WTC11 (cell line): ENCODE measurements at regions not wholly inside any gene's neighbourhood (a gene's known extent, or its start where the extent isn't known, plus 50 kb on each side); places are given as distances from the start of the nearest gene placed in this dataset.

Source experiments
- ATAC-seq: fragments of 200-7000 bp; cut with Tn5 transposase; 2 replicates; pipeline ENCODE4 v1.10.0; 2021; ENCODE audit warnings: mild to moderate bottlenecking, moderate library complexity
- CTCF ChIA-PET: fragments of 300-600 bp; sonication (Branson Sonifier 250); formaldehyde crosslinking; loops from one replicate; lab custom pipeline; 2021; ENCODE audit warnings: antibody characterized with exemption; lab: Charles Lee
- POLR2A ChIA-PET: fragments of 350-600 bp; sonication (Branson Sonifier 250); formaldehyde crosslinking; loops from one replicate; lab custom pipeline; 2021; ENCODE audit warnings: antibody characterized with exemption; lab: Charles Lee
- DNase-seq: peaks from one replicate; pipeline ENCODE4 v3.0.0; 2021; ENCODE audit warnings: low spot score
- H3K27ac Mint-ChIP-seq: 2 replicates; pipeline ENCODE4 v1.8.0; 2021; ENCODE audit warnings: mixed read lengths
- H3K27me3 Mint-ChIP-seq: 2 replicates; pipeline ENCODE4 v1.8.0; 2021; ENCODE audit warnings: low read depth, mild to moderate bottlenecking, moderate library complexity, mixed read lengths
- H3K36me3 Mint-ChIP-seq: 2 replicates; pipeline ENCODE4 v1.8.0; 2021; ENCODE audit warnings: mixed read lengths
- H3K4me1 Mint-ChIP-seq: 2 replicates; pipeline ENCODE4 v1.8.0; 2022; ENCODE audit warnings: mixed read lengths
- H3K4me3 Mint-ChIP-seq: 2 replicates; pipeline ENCODE4 v1.8.0; 2021; ENCODE audit warnings: mild to moderate bottlenecking, moderate library complexity, mixed read lengths
- H3K9me3 Mint-ChIP-seq: 2 replicates; pipeline ENCODE4 v1.8.0; 2021; ENCODE audit warnings: mixed read lengths
- ATF1 ChIP-seq: sonication (generic); formaldehyde crosslinking; IDR thresholded peaks from 2 replicates; pipeline ENCODE4 v1.8.1; 2023; ENCODE audit warnings: mild to moderate bottlenecking, moderate library complexity, missing genetic modification reagents
- CREM ChIP-seq: sonication (generic); formaldehyde crosslinking; IDR thresholded peaks from 2 replicates; pipeline ENCODE4 v1.8.1; 2022; ENCODE audit warnings: mild to moderate bottlenecking, missing genetic modification reagents, moderate library complexity
- FOXJ3 ChIP-seq: sonication (generic); formaldehyde crosslinking; IDR thresholded peaks from 2 replicates; pipeline ENCODE4 v1.9.0; 2021; ENCODE audit warnings: missing genetic modification reagents, mild to moderate bottlenecking, borderline replicate concordance
- FOXK1 ChIP-seq: sonication (generic); formaldehyde crosslinking; IDR thresholded peaks from 2 replicates; pipeline ENCODE4 v1.8.0; 2022; ENCODE audit warnings: mild to moderate bottlenecking, moderate library complexity, missing genetic modification reagents
- JAZF1 ChIP-seq: fragments of 250-450 bp; sonication (Bioruptor Pico); IDR thresholded peaks from 2 replicates; pipeline ENCODE4 v1.9.0; 2021; ENCODE audit warnings: moderate library complexity, mild to moderate bottlenecking, inconsistent platforms
- JUN ChIP-seq: sonication (generic); formaldehyde crosslinking; IDR thresholded peaks from 2 replicates; pipeline ENCODE4 v1.8.0; 2023; ENCODE audit warnings: mild to moderate bottlenecking, missing genetic modification reagents
- KAT7 ChIP-seq: sonication (generic); formaldehyde crosslinking; IDR thresholded peaks from 2 replicates; pipeline ENCODE4 v1.8.1; 2023; ENCODE audit warnings: missing genetic modification reagents, mild to moderate bottlenecking, borderline replicate concordance
- MXD4 ChIP-seq: fragments of 250-450 bp; sonication (Bioruptor Pico); IDR thresholded peaks from 2 replicates; pipeline ENCODE4 v1.8.0; 2021; ENCODE audit warnings: mild to moderate bottlenecking, moderate library complexity, borderline replicate concordance
- NFYB ChIP-seq: sonication (generic); formaldehyde crosslinking; conservative IDR thresholded peaks from 2 replicates; pipeline ENCODE4 v1.8.0; 2022; ENCODE audit warnings: low read depth, missing genetic modification reagents
- NR1H2 ChIP-seq: sonication (generic); formaldehyde crosslinking; IDR thresholded peaks from 2 replicates; pipeline ENCODE4 v1.9.0; 2021; ENCODE audit warnings: mild to moderate bottlenecking, moderate library complexity, missing genetic modification reagents
- OVOL2 ChIP-seq: fragments of 250-450 bp; sonication (Bioruptor Pico); IDR thresholded peaks from 2 replicates; pipeline ENCODE4 v1.9.0; 2021; ENCODE audit warnings: mild to moderate bottlenecking, borderline replicate concordance
- SMAD3 ChIP-seq: sonication (generic); formaldehyde crosslinking; IDR thresholded peaks from 2 replicates; pipeline ENCODE4 v1.8.0; 2022; ENCODE audit warnings: missing genetic modification reagents, mild to moderate bottlenecking, borderline replicate concordance
- SP1 ChIP-seq: sonication (generic); formaldehyde crosslinking; conservative IDR thresholded peaks from 2 replicates; pipeline ENCODE4 v1.8.1; 2022; ENCODE audit warnings: missing genetic modification reagents
- TEAD1 ChIP-seq: sonication (generic); formaldehyde crosslinking; IDR thresholded peaks from 2 replicates; pipeline ENCODE4 v1.8.0; 2022; ENCODE audit warnings: mild to moderate bottlenecking, missing genetic modification reagents
- TEAD4 ChIP-seq: sonication (generic); formaldehyde crosslinking; IDR thresholded peaks from 2 replicates; pipeline ENCODE4 v1.8.0; 2022; ENCODE audit warnings: mild to moderate bottlenecking, missing genetic modification reagents
- ZBTB21 ChIP-seq: sonication (generic); formaldehyde crosslinking; IDR thresholded peaks from 2 replicates; pipeline ENCODE4 v1.8.1; 2023; ENCODE audit warnings: mild to moderate bottlenecking, missing genetic modification reagents, borderline replicate concordance
- ZNF138 ChIP-seq: sonication (generic); formaldehyde crosslinking; conservative IDR thresholded peaks from 2 replicates; pipeline ENCODE4 v1.8.1; 2022; ENCODE audit warnings: mild to moderate bottlenecking, moderate library complexity, missing genetic modification reagents
- ZNF219 ChIP-seq: sonication (generic); formaldehyde crosslinking; IDR thresholded peaks from 2 replicates; pipeline ENCODE4 v1.8.0; 2023; ENCODE audit warnings: missing genetic modification reagents, mild to moderate bottlenecking, borderline replicate concordance
- ZNF396 ChIP-seq: fragments of 250-450 bp; sonication (Bioruptor Pico); IDR thresholded peaks from 2 replicates; pipeline ENCODE4 v1.8.0; 2021; ENCODE audit warnings: mild to moderate bottlenecking, moderate library complexity, borderline replicate concordance
- ZNF416 ChIP-seq: fragments of 250-450 bp; sonication (Bioruptor Pico); IDR thresholded peaks from 2 replicates; pipeline ENCODE4 v1.9.0; 2021; ENCODE audit warnings: mild to moderate bottlenecking, inconsistent platforms
- ZNF423 ChIP-seq: fragments of 250-450 bp; sonication (Bioruptor Pico); IDR thresholded peaks from 2 replicates; pipeline ENCODE4 v2.1.2; 2022; ENCODE audit warnings: mild to moderate bottlenecking, moderate library complexity
- TF ChIP-seq, protein P1 (sequence below): sonication (generic); formaldehyde crosslinking; IDR thresholded peaks from 2 replicates; pipeline ENCODE4 v1.8.0; 2022; ENCODE audit warnings: missing genetic modification reagents
- TF ChIP-seq, protein P2 (sequence below): sonication (generic); formaldehyde crosslinking; IDR thresholded peaks from 2 replicates; pipeline ENCODE4 v1.8.0; 2023; ENCODE audit warnings: missing genetic modification reagents, mild to moderate bottlenecking, borderline replicate concordance
- TF ChIP-seq, protein P3 (sequence below): sonication (generic); formaldehyde crosslinking; IDR thresholded peaks from 2 replicates; pipeline ENCODE4 v1.8.1; 2023; ENCODE audit warnings: mild to moderate bottlenecking, moderate library complexity, missing genetic modification reagents
- TF ChIP-seq, protein P4 (sequence below): sonication (generic); formaldehyde crosslinking; IDR thresholded peaks from 2 replicates; pipeline ENCODE4 v1.8.1; 2022; ENCODE audit warnings: low read depth, missing genetic modification reagents, borderline replicate concordance
- TF ChIP-seq, protein P5 (sequence below): sonication (generic); formaldehyde crosslinking; conservative IDR thresholded peaks from 2 replicates; pipeline ENCODE4 v1.8.1; 2022; ENCODE audit warnings: mild to moderate bottlenecking, missing genetic modification reagents
- TF ChIP-seq, protein P6 (sequence below): sonication (generic); formaldehyde crosslinking; IDR thresholded peaks from 2 replicates; pipeline ENCODE4 v1.8.1; 2023; ENCODE audit warnings: mild to moderate bottlenecking, missing genetic modification reagents
- TF ChIP-seq, protein P7 (sequence below): sonication (generic); formaldehyde crosslinking; IDR thresholded peaks from 2 replicates; pipeline ENCODE4 v1.8.0; 2023; ENCODE audit warnings: missing genetic modification reagents

DNA sequence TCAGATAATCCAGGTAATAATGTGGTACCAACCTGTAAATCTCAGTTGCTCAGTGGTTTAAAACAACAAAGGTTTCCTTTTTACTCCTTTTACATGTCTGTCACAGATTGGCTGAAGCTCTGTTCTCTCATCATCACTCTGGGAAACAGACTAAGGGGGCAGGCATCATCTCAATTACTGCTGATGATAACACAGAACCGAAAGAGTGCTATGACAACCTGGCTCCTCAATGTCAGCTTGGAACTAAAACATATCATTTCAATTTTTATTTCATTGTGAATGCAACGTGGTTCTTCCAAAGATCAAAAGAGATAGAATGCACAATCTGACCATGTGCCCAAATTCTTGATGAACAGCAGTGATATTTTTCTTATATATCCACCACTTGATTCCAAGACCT is 1315.0 kb upstream of the CDH2 start:
- DNase-seq (no peak), ATAC-seq (no peak)
- H3K4me1 Mint-ChIP-seq = peaks cover 3% of the 10 kb centered on the region

DNA sequence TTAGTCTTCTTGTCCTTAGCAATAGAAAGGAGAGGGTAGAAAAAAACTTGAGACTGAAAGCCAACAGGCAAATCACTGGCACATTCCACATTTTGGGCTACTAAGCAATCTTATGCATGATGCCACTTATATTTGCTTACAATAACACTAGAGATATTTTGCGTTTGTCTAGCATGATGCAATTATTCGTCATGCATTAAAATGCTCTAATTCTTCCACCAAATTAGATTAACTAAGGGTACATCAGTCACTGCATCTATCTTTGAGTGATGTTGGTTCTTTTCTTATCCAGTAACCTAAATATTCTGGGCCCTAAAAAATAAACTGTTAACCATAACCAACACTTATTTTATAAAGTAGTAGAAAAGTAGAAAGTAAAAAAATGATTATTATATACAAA is 1311.7 kb upstream of the CDH2 start:
- Mint-ChIP-seq H3K27ac (no peak overlapping the region), H3K9me3 (no peaks in the 10 kb centered on the region), H3K4me1 (no peaks in the 10 kb centered on the region), H3K27me3 (no peaks in the 10 kb centered on the region), H3K36me3 (no peaks in the 10 kb centered on the region), H3K4me3 (no peak overlapping the region)
- ATAC-seq (no peak), DNase-seq (no peak)
- CTCF ChIA-PET = interaction anchor here (0.5 kb wide), 1 partner anchor 10 kb away, joined by 3 read pairs; no protein-coding TSS in a partner anchor
- POLR2A ChIA-PET = no interaction called here
- TF ChIP-seq, protein P1, sequence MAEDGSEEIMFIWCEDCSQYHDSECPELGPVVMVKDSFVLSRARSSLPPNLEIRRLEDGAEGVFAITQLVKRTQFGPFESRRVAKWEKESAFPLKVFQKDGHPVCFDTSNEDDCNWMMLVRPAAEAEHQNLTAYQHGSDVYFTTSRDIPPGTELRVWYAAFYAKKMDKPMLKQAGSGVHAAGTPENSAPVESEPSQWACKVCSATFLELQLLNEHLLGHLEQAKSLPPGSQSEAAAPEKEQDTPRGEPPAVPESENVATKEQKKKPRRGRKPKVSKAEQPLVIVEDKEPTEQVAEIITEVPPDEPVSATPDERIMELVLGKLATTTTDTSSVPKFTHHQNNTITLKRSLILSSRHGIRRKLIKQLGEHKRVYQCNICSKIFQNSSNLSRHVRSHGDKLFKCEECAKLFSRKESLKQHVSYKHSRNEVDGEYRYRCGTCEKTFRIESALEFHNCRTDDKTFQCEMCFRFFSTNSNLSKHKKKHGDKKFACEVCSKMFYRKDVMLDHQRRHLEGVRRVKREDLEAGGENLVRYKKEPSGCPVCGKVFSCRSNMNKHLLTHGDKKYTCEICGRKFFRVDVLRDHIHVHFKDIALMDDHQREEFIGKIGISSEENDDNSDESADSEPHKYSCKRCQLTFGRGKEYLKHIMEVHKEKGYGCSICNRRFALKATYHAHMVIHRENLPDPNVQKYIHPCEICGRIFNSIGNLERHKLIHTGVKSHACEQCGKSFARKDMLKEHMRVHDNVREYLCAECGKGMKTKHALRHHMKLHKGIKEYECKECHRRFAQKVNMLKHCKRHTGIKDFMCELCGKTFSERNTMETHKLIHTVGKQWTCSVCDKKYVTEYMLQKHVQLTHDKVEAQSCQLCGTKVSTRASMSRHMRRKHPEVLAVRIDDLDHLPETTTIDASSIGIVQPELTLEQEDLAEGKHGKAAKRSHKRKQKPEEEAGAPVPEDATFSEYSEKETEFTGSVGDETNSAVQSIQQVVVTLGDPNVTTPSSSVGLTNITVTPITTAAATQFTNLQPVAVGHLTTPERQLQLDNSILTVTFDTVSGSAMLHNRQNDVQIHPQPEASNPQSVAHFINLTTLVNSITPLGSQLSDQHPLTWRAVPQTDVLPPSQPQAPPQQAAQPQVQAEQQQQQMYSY (CRISPR knock-in tag) = no peak
- TF ChIP-seq SMAD3 (CRISPR knock-in tag) = no peak
- no peak for TF ChIP-seq ZNF416 (CRISPR knock-in tag)
- TF ChIP-seq, protein P2, sequence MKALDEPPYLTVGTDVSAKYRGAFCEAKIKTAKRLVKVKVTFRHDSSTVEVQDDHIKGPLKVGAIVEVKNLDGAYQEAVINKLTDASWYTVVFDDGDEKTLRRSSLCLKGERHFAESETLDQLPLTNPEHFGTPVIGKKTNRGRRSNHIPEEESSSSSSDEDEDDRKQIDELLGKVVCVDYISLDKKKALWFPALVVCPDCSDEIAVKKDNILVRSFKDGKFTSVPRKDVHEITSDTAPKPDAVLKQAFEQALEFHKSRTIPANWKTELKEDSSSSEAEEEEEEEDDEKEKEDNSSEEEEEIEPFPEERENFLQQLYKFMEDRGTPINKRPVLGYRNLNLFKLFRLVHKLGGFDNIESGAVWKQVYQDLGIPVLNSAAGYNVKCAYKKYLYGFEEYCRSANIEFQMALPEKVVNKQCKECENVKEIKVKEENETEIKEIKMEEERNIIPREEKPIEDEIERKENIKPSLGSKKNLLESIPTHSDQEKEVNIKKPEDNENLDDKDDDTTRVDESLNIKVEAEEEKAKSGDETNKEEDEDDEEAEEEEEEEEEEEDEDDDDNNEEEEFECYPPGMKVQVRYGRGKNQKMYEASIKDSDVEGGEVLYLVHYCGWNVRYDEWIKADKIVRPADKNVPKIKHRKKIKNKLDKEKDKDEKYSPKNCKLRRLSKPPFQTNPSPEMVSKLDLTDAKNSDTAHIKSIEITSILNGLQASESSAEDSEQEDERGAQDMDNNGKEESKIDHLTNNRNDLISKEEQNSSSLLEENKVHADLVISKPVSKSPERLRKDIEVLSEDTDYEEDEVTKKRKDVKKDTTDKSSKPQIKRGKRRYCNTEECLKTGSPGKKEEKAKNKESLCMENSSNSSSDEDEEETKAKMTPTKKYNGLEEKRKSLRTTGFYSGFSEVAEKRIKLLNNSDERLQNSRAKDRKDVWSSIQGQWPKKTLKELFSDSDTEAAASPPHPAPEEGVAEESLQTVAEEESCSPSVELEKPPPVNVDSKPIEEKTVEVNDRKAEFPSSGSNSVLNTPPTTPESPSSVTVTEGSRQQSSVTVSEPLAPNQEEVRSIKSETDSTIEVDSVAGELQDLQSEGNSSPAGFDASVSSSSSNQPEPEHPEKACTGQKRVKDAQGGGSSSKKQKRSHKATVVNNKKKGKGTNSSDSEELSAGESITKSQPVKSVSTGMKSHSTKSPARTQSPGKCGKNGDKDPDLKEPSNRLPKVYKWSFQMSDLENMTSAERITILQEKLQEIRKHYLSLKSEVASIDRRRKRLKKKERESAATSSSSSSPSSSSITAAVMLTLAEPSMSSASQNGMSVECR = no peak
- no peak for TF ChIP-seq ZNF423 (CRISPR knock-in tag)
- TF ChIP-seq JAZF1 (CRISPR knock-in tag) = no peak
- TF ChIP-seq, protein P3, sequence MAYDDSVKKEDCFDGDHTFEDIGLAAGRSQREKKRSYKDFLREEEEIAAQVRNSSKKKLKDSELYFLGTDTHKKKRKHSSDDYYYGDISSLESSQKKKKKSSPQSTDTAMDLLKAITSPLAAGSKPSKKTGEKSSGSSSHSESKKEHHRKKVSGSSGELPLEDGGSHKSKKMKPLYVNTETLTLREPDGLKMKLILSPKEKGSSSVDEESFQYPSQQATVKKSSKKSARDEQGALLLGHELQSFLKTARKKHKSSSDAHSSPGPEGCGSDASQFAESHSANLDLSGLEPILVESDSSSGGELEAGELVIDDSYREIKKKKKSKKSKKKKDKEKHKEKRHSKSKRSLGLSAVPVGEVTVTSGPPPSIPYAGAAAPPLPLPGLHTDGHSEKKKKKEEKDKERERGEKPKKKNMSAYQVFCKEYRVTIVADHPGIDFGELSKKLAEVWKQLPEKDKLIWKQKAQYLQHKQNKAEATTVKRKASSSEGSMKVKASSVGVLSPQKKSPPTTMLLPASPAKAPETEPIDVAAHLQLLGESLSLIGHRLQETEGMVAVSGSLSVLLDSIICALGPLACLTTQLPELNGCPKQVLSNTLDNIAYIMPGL (CRISPR knock-in tag) = no peak
- no peak for TF ChIP-seq ZNF138 (CRISPR knock-in tag)
- TF ChIP-seq, protein P4, sequence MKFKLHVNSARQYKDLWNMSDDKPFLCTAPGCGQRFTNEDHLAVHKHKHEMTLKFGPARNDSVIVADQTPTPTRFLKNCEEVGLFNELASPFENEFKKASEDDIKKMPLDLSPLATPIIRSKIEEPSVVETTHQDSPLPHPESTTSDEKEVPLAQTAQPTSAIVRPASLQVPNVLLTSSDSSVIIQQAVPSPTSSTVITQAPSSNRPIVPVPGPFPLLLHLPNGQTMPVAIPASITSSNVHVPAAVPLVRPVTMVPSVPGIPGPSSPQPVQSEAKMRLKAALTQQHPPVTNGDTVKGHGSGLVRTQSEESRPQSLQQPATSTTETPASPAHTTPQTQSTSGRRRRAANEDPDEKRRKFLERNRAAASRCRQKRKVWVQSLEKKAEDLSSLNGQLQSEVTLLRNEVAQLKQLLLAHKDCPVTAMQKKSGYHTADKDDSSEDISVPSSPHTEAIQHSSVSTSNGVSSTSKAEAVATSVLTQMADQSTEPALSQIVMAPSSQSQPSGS (CRISPR knock-in tag) = no peak
- no peak for TF ChIP-seq CREM (CRISPR knock-in tag)
- no peak for TF ChIP-seq OVOL2 (CRISPR knock-in tag)
- no peak for TF ChIP-seq KAT7
- no peak for TF ChIP-seq FOXJ3
- TF ChIP-seq ZNF396 (CRISPR knock-in tag) = no peak

More for the DNA sequence above, 1315.0 kb upstream of the CDH2 start:
- H3K9me3 Mint-ChIP-seq = no peaks in the 10 kb centered on the region
- no peak for TF ChIP-seq MXD4 (CRISPR knock-in tag)
- TF ChIP-seq, protein P5, sequence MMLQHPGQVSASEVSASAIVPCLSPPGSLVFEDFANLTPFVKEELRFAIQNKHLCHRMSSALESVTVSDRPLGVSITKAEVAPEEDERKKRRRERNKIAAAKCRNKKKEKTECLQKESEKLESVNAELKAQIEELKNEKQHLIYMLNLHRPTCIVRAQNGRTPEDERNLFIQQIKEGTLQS (CRISPR knock-in tag) = no peak
- no peak for TF ChIP-seq FOXK1 (CRISPR knock-in tag)
- TF ChIP-seq TEAD4 = no peak
- TF ChIP-seq NFYB (CRISPR knock-in tag) = no peak
- no peak for TF ChIP-seq NR1H2
- TF ChIP-seq, protein P6, sequence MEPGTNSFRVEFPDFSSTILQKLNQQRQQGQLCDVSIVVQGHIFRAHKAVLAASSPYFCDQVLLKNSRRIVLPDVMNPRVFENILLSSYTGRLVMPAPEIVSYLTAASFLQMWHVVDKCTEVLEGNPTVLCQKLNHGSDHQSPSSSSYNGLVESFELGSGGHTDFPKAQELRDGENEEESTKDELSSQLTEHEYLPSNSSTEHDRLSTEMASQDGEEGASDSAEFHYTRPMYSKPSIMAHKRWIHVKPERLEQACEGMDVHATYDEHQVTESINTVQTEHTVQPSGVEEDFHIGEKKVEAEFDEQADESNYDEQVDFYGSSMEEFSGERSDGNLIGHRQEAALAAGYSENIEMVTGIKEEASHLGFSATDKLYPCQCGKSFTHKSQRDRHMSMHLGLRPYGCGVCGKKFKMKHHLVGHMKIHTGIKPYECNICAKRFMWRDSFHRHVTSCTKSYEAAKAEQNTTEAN (CRISPR knock-in tag) = no peak
- TF ChIP-seq JUN (CRISPR knock-in tag) = no peak
- TF ChIP-seq, protein P7, sequence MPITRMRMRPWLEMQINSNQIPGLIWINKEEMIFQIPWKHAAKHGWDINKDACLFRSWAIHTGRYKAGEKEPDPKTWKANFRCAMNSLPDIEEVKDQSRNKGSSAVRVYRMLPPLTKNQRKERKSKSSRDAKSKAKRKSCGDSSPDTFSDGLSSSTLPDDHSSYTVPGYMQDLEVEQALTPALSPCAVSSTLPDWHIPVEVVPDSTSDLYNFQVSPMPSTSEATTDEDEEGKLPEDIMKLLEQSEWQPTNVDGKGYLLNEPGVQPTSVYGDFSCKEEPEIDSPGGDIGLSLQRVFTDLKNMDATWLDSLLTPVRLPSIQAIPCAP (CRISPR knock-in tag) = no peak
- TF ChIP-seq TEAD1 (CRISPR knock-in tag) = no peak
- TF ChIP-seq ATF1 (CRISPR knock-in tag) = no peak
- no peak for TF ChIP-seq CREM (CRISPR knock-in tag)
- no peak for TF ChIP-seq ZNF396 (CRISPR knock-in tag)
- TF ChIP-seq ZNF219 (CRISPR knock-in tag) = no peak
- TF ChIP-seq ZBTB21 (CRISPR knock-in tag) = no peak
- no peak for TF ChIP-seq SP1
- TF ChIP-seq, all 79 proteins: peak for 0
- H3K27ac Mint-ChIP-seq = no peak overlapping the region
- no peaks in the 10 kb centered on the region for H3K36me3 Mint-ChIP-seq
- POLR2A ChIA-PET = no interaction called here
- CTCF ChIA-PET = no interaction called here
- no peak overlapping the region for H3K4me3 Mint-ChIP-seq
- H3K27me3 Mint-ChIP-seq = no peaks in the 10 kb centered on the region
